ENCODE measurements at regions not wholly inside any gene's neighbourhood (a gene's known extent, or its start where the extent isn't known, plus 50 kb on each side); places are given as distances from the start of the nearest gene placed in this dataset.
"Not testable (repeated sequence)": the region's sequence is repeated elsewhere in the genome, so short reads cannot be mapped to it uniquely, and the experiment has no call there.

- no peak for ATAC-seq
- TF ChIP-seq CTCF (IDR thresholded peaks at IDR 0.05) = peak in 1 of 4 experiments; percentile 13
- TF ChIP-seq EP300 (IDR thresholded peaks at IDR 0.05) = no peak
These were observed 429.7 kb downstream of the ARL4A start for GRCh38 chr7:13117103-13117502.

DNA sequence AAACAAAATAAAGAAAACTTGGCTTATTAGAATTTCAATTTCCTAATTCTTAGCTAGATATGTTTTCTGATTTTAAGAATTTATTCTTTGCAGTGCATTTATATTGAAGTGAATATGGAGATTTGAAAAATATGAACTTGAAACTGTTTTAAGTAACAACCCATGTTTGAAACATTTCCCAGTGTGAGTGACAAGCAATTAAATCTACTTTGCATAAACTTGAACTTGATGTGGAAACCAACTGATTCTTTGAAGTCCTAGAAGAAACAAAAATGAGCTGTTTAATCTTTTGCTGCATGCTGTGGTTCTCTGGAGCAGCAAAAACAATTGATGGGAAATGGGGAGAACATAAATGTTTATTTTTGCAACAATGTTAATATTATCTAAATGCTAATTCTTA is 430.2 kb downstream of the ARL4A start:
- TF ChIP-seq EP300 (IDR thresholded peaks at IDR 0.05) (no peak), POLR2AphosphoS5 (IDR thresholded peaks at IDR 0.05) (no peak), CTCF (IDR thresholded peaks at IDR 0.05) (no peak), POLR2A (IDR thresholded peaks at IDR 0.05) (no peak)
- Histone ChIP-seq H3K27ac (no peak overlapping the region), H3K27me3 (no peaks in the 10 kb centered on the region), H3K36me3 (no peaks in the 10 kb centered on the region), H3K9me3 (no peaks in the 10 kb centered on the region), H3K4me3 (no peak overlapping the region), H3K4me1 (no peaks in the 10 kb centered on the region)
- ATAC-seq = no peak

More at GRCh38 chr7:13117103-13117502, 429.7 kb downstream of the ARL4A start:
- no peak overlapping the region for H3K27ac ChIP-seq
- H3K27me3 ChIP-seq = no peaks in the 10 kb centered on the region
- no peak overlapping the region for H3K4me3 ChIP-seq
- whole genome bisulfite sequencing, 2 donors (ENCODE audit: low coverage in 1 of 2) = 17 to 44% methylated on average over 1 to 2 of the region's 2 CpGs
- H3K36me3 ChIP-seq = no peaks in the 10 kb centered on the region
- no peaks in the 10 kb centered on the region for H3K9me3 ChIP-seq
- no peaks in the 10 kb centered on the region for H3K4me1 ChIP-seq

DNA sequence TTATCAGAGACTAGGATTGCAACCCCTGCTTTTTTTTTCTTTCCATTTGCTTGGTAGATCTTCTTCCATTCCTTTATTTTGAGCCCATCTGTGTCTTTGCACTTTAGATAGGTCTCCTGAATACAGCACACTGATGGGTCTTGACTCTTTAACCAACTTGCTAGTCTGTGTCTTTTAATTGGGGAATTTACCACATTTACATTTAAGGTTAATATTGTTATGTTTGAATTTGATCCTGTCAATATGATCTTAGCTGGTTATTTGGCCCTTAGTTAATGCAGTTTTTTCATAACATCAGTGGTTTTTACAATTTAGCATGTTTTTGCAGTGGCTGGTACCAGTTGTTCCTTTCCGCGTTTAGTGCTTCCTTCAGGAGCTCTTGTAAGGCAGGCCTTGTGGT is 437.2 kb downstream of the ARL4A start:
- not testable (repeated sequence) for H3K27ac ChIP-seq, ATAC-seq
- 85 to 92% methylated on average over 2 of the region's 2 CpGs for WGBS, 2 donors (ENCODE audit: low coverage in 1 of 2)

GRCh38 chr7:13126347-13126746 is 438.9 kb downstream of the ARL4A start:
- Histone ChIP-seq H3K9me3 (peaks cover 0 to 7% (median 0%) of the 10 kb centered on the region in 3 donors), H3K4me1 (no peaks in the 10 kb centered on the region), H3K27me3 (no peaks in the 10 kb centered on the region), H3K36me3 (no peaks in the 10 kb centered on the region), H3K4me3 (no peak overlapping the region), H3K27ac (no peak overlapping the region)
- TF ChIP-seq CTCF (IDR thresholded peaks at IDR 0.05) (no peak), POLR2AphosphoS5 (IDR thresholded peaks at IDR 0.05) (no peak), EP300 (IDR thresholded peaks at IDR 0.05) (no peak), POLR2A (IDR thresholded peaks at IDR 0.05) (no peak)
- no CpG with 5 or more reads among the region's 5 CpGs for WGBS, 2 donors (ENCODE audit: low coverage in 1 of 2)
- ATAC-seq = no peak

More for the DNA sequence above, 437.2 kb downstream of the ARL4A start:
- H3K4me1 ChIP-seq, H3K9me3 ChIP-seq, H3K36me3 ChIP-seq, H3K4me3 ChIP-seq, H3K27me3 ChIP-seq: not testable (repeated sequence)

DNA sequence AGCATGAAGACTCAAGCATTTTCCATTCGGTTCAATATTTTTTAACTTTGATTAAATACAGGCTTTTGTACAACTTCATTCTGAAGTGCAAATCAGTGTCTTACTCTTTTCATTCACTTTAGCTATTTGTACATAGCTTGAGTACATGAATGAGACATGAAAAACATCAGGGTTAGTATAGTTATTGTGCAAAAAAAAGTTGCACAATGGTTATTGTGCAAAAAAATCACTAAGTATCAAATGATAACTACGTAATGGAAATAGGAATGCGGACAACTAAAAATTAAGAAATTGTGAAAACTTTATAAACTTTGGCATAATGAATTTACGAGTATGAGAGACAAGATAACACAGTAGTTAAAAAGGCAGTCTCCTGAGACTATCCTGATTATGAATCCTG is 442.9 kb downstream of the ARL4A start:
- no peaks in the 10 kb centered on the region for H3K4me1 ChIP-seq
- H3K36me3 ChIP-seq = no peaks in the 10 kb centered on the region
- 91 to 94% methylated on average over 3 to 4 of the region's 4 CpGs for WGBS, 2 donors (ENCODE audit: low coverage in 1 of 2)
- no peak for TF ChIP-seq EP300 (IDR thresholded peaks at IDR 0.05)
- no peak for TF ChIP-seq CTCF (IDR thresholded peaks at IDR 0.05)
- TF ChIP-seq POLR2A (IDR thresholded peaks at IDR 0.05) = no peak
- no peak for TF ChIP-seq POLR2AphosphoS5 (IDR thresholded peaks at IDR 0.05)
- H3K9me3 ChIP-seq = no peaks in the 10 kb centered on the region
- H3K27ac ChIP-seq = no peak overlapping the region
- no peak overlapping the region for H3K4me3 ChIP-seq
- no peaks in the 10 kb centered on the region for H3K27me3 ChIP-seq
- no peak for ATAC-seq

GRCh38 chr7:13130906-13131305 is 443.5 kb downstream of the ARL4A start:
- not testable (repeated sequence) for H3K36me3 ChIP-seq, H3K9me3 ChIP-seq, H3K27ac ChIP-seq, ATAC-seq, H3K27me3 ChIP-seq, H3K4me3 ChIP-seq, H3K4me1 ChIP-seq
- WGBS, 2 donors (ENCODE audit: low coverage in 1 of 2) = 95% methylated on average over 3 of the region's 3 CpGs; no CpG with 5 or more reads in 1 of the 2 donors
